RWPE2 (cell line): ENCODE measurements at regions not wholly inside any gene's neighbourhood (a gene's known extent, or its start where the extent isn't known, plus 50 kb on each side); places are given as distances from the start of the nearest gene placed in this dataset.

ENCODE experiments used
- ATAC-seq: fragments of 200-7000 bp; cut with Tn5 transposase; 3 replicates; pipeline ENCODE4 v1.9.1; 2021; ENCODE audit warnings: low read depth
- DNase-seq: peaks from one replicate; pipeline ENCODE4 v3.0.0-alpha.2; 2020; ENCODE audit warnings: low spot score
- H3K27ac ChIP-seq: fragments of 450-650 bp; 2 replicates; pipeline ENCODE4 v1.5.1; 2017; ENCODE audit warnings: mild to moderate bottlenecking; ENCODE audit not compliant: poor library complexity, severe bottlenecking
- H3K27me3 ChIP-seq: fragments of 250-450 bp; sonication (Bioruptor Pico); 2 replicates; pipeline ENCODE4 v1.5.1; 2021; ENCODE audit warnings: mild to moderate bottlenecking, moderate library complexity; ENCODE audit not compliant: insufficient read depth, poor library complexity, severe bottlenecking
- H3K36me3 ChIP-seq: fragments of 250-450 bp; sonication (Bioruptor Pico); 2 replicates; pipeline ENCODE4 v1.5.1; 2020; ENCODE audit warnings: low read depth, mild to moderate bottlenecking, moderate library complexity
- H3K4me1 ChIP-seq: fragments of 250-450 bp; sonication (Bioruptor Pico); 2 replicates; pipeline ENCODE4 v1.5.1; 2021; ENCODE audit warnings: mild to moderate bottlenecking, moderate library complexity; ENCODE audit not compliant: insufficient read depth, poor library complexity, severe bottlenecking
- H3K4me3 ChIP-seq: fragments of 250-450 bp; sonication (Bioruptor Pico); 2 replicates; pipeline ENCODE4 v1.5.1; 2021; ENCODE audit warnings: mild to moderate bottlenecking, moderate library complexity; ENCODE audit not compliant: severe bottlenecking
- H3K9me3 ChIP-seq: fragments of 250-450 bp; sonication (Bioruptor Pico); 2 replicates; pipeline ENCODE4 v1.5.1; 2021; ENCODE audit warnings: mild to moderate bottlenecking, moderate library complexity; ENCODE audit not compliant: severe bottlenecking
- TF ChIP-seq, protein P1 (sequence below): fragments of 450-650 bp; IDR thresholded peaks from one replicate; pipeline ENCODE4 v1.5.1; 2017; ENCODE audit warnings: mild to moderate bottlenecking, moderate library complexity; ENCODE audit not compliant: poor library complexity, severe bottlenecking

DNA sequence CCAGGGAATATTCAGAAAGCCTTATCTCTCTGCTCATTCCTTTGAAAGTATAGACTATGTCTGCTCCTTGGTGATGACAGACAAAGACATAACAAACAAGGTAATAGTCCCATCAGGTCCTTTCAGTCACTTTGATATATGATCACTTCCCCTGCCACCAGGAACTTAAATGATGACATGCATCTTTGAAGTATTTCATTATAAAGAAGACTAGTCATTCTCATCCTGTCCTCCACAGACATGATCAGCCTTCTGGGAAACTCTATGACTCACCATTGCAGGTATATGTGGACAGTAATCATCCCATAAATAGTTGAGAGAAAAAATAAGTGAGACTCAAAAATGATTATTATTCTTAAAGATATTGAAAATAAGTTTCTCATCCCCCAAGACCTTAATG is 117.5 kb upstream of the VCX2 start:
- TF ChIP-seq, protein P1, sequence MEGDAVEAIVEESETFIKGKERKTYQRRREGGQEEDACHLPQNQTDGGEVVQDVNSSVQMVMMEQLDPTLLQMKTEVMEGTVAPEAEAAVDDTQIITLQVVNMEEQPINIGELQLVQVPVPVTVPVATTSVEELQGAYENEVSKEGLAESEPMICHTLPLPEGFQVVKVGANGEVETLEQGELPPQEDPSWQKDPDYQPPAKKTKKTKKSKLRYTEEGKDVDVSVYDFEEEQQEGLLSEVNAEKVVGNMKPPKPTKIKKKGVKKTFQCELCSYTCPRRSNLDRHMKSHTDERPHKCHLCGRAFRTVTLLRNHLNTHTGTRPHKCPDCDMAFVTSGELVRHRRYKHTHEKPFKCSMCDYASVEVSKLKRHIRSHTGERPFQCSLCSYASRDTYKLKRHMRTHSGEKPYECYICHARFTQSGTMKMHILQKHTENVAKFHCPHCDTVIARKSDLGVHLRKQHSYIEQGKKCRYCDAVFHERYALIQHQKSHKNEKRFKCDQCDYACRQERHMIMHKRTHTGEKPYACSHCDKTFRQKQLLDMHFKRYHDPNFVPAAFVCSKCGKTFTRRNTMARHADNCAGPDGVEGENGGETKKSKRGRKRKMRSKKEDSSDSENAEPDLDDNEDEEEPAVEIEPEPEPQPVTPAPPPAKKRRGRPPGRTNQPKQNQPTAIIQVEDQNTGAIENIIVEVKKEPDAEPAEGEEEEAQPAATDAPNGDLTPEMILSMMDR, result no peak
- no peaks in the 10 kb centered on the region for H3K9me3 ChIP-seq
- no peak overlapping the region for H3K27ac ChIP-seq
- H3K4me1 ChIP-seq, result no peaks in the 10 kb centered on the region
- DNase-seq (no peak), ATAC-seq (peak; percentile 55; the same call in 2 of the 3 replicates)
- H3K27me3 ChIP-seq, result no peaks in the 10 kb centered on the region
- no peaks in the 10 kb centered on the region for H3K36me3 ChIP-seq
- no peak overlapping the region for H3K4me3 ChIP-seq

DNA sequence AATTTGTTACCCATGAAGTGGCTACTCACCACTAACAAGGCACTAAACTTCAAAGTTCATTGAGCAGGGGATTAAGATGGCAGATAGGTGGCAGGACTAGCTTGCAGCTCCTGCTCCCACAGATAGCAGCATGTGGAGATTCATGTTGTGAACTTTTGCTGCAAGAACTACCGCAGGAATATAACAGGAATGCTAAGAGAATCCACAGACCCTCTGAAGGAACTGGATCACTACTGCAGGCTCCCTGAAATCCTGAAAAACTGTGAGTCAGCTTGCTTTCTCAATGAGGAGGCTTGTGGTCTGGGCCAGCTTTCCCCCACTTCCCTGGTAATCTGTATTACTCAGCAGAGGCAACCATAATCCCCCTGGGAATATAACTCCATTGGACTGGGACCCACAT is 118.5 kb upstream of the VCX2 start:
- DNase-seq, result no peak
- no peak overlapping the region for H3K4me3 ChIP-seq
- ATAC-seq, result no peak

DNA sequence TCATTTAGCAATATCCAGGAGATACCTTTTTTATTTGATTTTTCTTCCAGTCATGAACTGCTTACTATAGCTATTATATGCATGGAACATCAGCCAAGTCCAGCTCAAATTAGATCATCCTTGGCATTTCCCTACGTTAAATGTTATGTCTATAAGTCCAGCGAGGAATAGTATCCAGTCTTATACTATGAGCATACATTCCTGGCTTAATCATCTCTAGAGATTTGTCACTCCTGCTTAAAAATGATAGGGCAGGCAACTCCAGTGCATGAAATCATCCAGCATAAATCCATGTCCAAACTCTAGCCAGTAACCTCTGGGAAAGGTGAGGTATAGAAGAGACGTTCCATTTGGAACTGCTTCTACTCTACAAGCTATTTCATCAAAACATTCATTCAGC is 126.7 kb upstream of the VCX2 start:
- TF ChIP-seq, protein P1, result no peak
- H3K4me1 ChIP-seq, result no peaks in the 10 kb centered on the region
- ATAC-seq (no peak), DNase-seq (no peak)
- no peaks in the 10 kb centered on the region for H3K36me3 ChIP-seq
- H3K27ac ChIP-seq, result no peak overlapping the region
- no peak overlapping the region for H3K4me3 ChIP-seq
- no peaks in the 10 kb centered on the region for H3K27me3 ChIP-seq
- H3K9me3 ChIP-seq, result no peaks in the 10 kb centered on the region

More for the DNA sequence above, 118.5 kb upstream of the VCX2 start:
- Histone ChIP-seq H3K27me3 (no peaks in the 10 kb centered on the region), H3K9me3 (no peaks in the 10 kb centered on the region), H3K4me1 (no peaks in the 10 kb centered on the region), H3K36me3 (no peaks in the 10 kb centered on the region), H3K27ac (no peak overlapping the region)
- TF ChIP-seq, protein P1, result no peak

DNA sequence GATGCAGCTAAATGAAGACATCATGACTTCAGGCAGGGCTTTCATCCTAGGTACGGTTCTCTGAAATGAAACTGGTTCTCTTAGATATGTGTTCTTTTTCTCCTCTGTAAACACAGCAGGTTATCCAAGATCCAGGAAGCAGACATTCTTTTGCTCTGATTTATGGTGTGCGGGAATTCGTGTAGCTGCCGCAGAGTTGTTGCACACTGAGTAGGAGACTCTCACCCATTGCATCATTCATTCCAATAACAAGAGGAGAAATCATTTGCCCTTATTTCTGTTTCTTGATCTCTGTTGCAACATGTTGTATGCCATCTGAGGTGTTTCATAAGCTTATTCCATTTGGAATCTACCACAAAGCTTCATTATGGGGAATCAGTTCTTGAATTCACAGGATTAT is 133.6 kb upstream of the VCX2 start:
- TF ChIP-seq, protein P1, result no peak
- no peak for ATAC-seq
- Histone ChIP-seq H3K36me3 (no peaks in the 10 kb centered on the region), H3K4me1 (no peaks in the 10 kb centered on the region), H3K27me3 (no peaks in the 10 kb centered on the region), H3K9me3 (no peaks in the 10 kb centered on the region), H3K4me3 (no peak overlapping the region), H3K27ac (no peak overlapping the region)
- no peak for DNase-seq

DNA sequence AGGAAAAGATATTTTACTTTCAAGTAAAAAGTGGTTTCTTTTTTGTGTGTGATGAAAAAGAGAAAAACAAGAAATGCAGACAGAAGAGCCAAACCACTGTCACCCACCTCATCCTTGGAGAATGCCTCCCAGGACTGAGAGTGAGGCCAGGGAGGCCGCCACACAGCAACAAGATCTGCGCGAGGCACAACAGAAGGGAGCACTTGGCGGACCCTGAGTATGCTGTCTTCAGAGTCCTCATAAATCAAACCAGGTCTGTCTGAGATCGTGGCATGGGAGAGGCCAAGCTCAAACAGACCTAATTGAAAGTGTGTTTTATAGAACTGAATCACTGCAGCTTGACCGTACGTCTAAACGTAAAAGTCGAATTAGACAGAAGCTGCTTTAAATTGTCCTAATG is 134.3 kb upstream of the VCX2 start:
- no peak for DNase-seq
- no peak for ATAC-seq
- Histone ChIP-seq H3K4me1 (no peaks in the 10 kb centered on the region), H3K9me3 (no peaks in the 10 kb centered on the region), H3K36me3 (no peaks in the 10 kb centered on the region), H3K27ac (no peak overlapping the region), H3K4me3 (no peak overlapping the region), H3K27me3 (no peaks in the 10 kb centered on the region)
- TF ChIP-seq, protein P1, result no peak
